Islet of Langerhans (tissue), 1 donor: ENCODE measurements at regions not wholly inside any gene's neighbourhood (a gene's known extent, or its start where the extent isn't known, plus 50 kb on each side); places are given as distances from the start of the nearest gene placed in this dataset.

Experiments used
- FAIRE-seq: peaks from one replicate; lab custom pipeline; 2011; peaks lifted over from hg19 to GRCh38; lab: Jason Lieb, UNC

- FAIRE-seq = no peak
Observed at GRCh38 chr10:78948621-78949030, 120.1 kb upstream of the ZMIZ1 start.

GRCh38 chr10:78950656-78951587 is 117.8 kb upstream of the ZMIZ1 start:
- FAIRE-seq = no peak

GRCh38 chr10:78952030-78952429 is 116.7 kb upstream of the ZMIZ1 start:
- FAIRE-seq = no peak

- FAIRE-seq = no peak
Observed at GRCh38 chr10:78952686-78953085, 116.1 kb upstream of the ZMIZ1 start.

- no peak for FAIRE-seq
Observed at GRCh38 chr10:78953113-78953798, 115.5 kb upstream of the ZMIZ1 start.

GRCh38 chr10:78953799-78954297 is 114.9 kb upstream of the ZMIZ1 start:
- no peak for FAIRE-seq

GRCh38 chr10:78954689-78955088 is 114.1 kb upstream of the ZMIZ1 start:
- FAIRE-seq = no peak

- FAIRE-seq = no peak
Observed at GRCh38 chr10:78955206-78955605, 113.6 kb upstream of the ZMIZ1 start.

- FAIRE-seq = no peak
Observed at GRCh38 chr10:78956391-78956790, 112.4 kb upstream of the ZMIZ1 start.

- FAIRE-seq = no peak
Observed at GRCh38 chr10:78957471-78958039, 111.2 kb upstream of the ZMIZ1 start.

- FAIRE-seq = no peak
Observed at GRCh38 chr10:78959217-78959923, 109.4 kb upstream of the ZMIZ1 start.

GRCh38 chr10:78959924-78960285 is 108.9 kb upstream of the ZMIZ1 start:
- no peak for FAIRE-seq

GRCh38 chr10:78960316-78960800 is 108.4 kb upstream of the ZMIZ1 start:
- FAIRE-seq = no peak

GRCh38 chr10:78961760-78962159 is 107.0 kb upstream of the ZMIZ1 start:
- FAIRE-seq = no peak

- FAIRE-seq = no peak
Observed at GRCh38 chr10:78963074-78964034, 105.4 kb upstream of the ZMIZ1 start.

GRCh38 chr10:78964274-78964951 is 104.4 kb upstream of the ZMIZ1 start:
- FAIRE-seq = no peak

- FAIRE-seq = no peak
Observed at GRCh38 chr10:78964952-78965633, 103.7 kb upstream of the ZMIZ1 start.

- no peak for FAIRE-seq
Observed at GRCh38 chr10:78966182-78966787, 102.5 kb upstream of the ZMIZ1 start.

GRCh38 chr10:78966844-78967488 is 101.8 kb upstream of the ZMIZ1 start:
- no peak for FAIRE-seq
